Adipocyte (in vitro differentiated cells): ENCODE measurements at regions not wholly inside any gene's neighbourhood (a gene's known extent, or its start where the extent isn't known, plus 50 kb on each side); places are given as distances from the start of the nearest gene placed in this dataset.

Source experiments
- DNase-seq: peaks from one replicate; pipeline ENCODE4 v3.0.0-alpha.2; 2015; ENCODE audit warnings: low read depth
- H3K27me3 ChIP-seq: replicated peaks from 2 replicates; pipeline ENCODE4 v1.7.0; 2013; ENCODE audit warnings: mild to moderate bottlenecking, low read length, moderate library complexity; ENCODE audit not compliant: control insufficient read depth, insufficient read depth
- H3K36me3 ChIP-seq: 2 replicates; pipeline ENCODE4 v1.7.0; 2013; ENCODE audit warnings: low read length, mild to moderate bottlenecking, moderate library complexity; ENCODE audit not compliant: control insufficient read depth, insufficient read depth, severe bottlenecking
- H3K4me1 ChIP-seq: 2 replicates; pipeline ENCODE4 v1.7.0; 2013; ENCODE audit warnings: mild to moderate bottlenecking, low read length, moderate library complexity; ENCODE audit not compliant: control insufficient read depth, insufficient read depth
- H3K4me3 ChIP-seq: 2 replicates; pipeline ENCODE4 v1.7.0; 2013; ENCODE audit warnings: mild to moderate bottlenecking, low read length, moderate library complexity
- H3K9ac ChIP-seq: 2 replicates; pipeline ENCODE4 v1.7.0; 2013; ENCODE audit warnings: mild to moderate bottlenecking, low read length, moderate library complexity
- H3K9me3 ChIP-seq: 2 replicates; pipeline ENCODE4 v1.7.0; 2013; ENCODE audit warnings: mild to moderate bottlenecking, low read length, moderate library complexity; ENCODE audit not compliant: control insufficient read depth

DNA sequence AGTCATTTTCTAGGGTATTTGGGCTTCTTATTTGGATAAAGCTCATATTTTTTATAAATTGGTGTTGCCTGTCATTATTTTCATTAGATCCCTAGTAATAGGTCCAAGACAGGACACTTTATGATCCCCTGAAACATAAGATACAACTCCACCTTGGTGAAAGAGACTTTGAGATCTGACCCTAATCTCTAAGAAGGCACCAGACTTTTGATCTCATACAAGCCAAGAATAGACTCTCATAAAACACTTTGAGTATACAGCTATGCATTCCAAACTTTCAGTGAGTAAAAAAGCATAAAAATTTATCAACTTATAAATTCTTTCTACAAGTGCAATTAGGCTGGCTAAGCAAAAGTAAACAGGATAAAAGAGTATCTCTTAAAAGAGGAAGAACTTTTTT is 451.2 kb downstream of the MN1 start:
- Histone ChIP-seq H3K9me3 (peaks cover 2% of the 10 kb centered on the region), H3K27me3 (peaks cover 21% of the 10 kb centered on the region), H3K36me3 (no peaks in the 10 kb centered on the region), H3K4me1 (peaks cover 10% of the 10 kb centered on the region), H3K9ac (no peak overlapping the region), H3K4me3 (no peak overlapping the region)
- DNase-seq = no peak

DNA sequence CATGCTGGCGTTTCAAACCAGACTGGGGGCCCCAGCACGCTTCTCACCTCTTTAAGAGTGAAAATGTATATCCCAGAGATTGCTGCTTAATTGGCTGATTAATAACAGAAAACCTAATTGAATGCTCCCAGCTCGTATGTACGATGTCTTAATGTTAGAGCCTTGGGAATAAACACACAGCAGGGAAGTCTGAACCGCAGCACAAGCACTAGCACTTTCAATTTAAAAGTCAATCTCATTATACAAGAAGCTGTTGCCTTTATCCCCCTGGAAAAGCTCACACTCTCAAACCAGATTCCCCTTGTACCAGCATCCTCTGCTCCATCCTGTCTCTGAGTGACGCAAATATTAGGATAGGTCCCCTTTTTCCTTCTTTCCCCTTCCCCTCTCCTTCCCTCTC is 449.1 kb downstream of the MN1 start:
- H3K4me3 ChIP-seq = no peak overlapping the region

DNA sequence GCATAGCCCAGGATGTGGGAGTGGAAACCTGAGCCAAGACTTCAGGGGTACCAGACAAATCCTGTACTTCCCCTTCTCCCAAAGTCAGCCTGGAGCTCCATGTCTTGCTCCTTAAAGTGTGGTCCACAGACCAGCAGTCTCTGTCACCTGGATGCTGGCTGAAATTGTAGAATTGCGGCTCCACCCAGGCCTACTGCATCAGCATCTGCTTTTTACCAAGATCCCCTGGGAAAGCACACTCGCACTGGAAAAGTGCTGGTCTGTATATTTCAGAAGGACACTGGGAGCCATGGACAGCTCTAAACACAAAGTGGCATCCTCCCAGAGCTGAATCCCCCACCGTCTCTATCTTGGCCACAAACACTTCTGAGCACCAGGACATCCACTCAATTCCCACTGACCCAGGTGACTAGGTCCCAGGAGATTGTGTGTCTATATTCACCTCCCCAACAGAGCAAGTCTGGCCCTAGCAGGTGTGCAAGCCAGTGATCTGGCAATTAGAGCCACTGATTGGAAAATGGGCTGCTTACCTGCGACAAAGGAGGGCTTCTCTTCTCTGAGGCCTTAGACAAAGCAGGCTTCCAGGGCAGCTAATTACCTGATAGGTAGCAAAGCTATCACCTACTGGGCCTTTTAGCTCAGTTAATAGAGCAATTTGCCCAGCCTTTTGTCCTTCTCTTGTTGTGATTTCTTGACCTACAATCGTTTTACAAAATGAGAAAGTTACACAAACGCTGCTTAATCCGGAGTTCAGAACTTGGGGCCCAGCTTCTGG is 443.3 kb downstream of the MN1 start:
- Histone ChIP-seq H3K4me1 (no peaks in the 10 kb centered on the region), H3K4me3 (no peak overlapping the region), H3K9ac (no peak overlapping the region), H3K9me3 (peaks cover 29% of the 10 kb centered on the region), H3K27me3 (peaks cover 12% of the 10 kb centered on the region), H3K36me3 (no peaks in the 10 kb centered on the region)
- DNase-seq = no peak

More for the DNA sequence above, 449.1 kb downstream of the MN1 start:
- Histone ChIP-seq H3K4me1 (peaks cover 10% of the 10 kb centered on the region), H3K36me3 (no peaks in the 10 kb centered on the region), H3K9me3 (peaks cover 21% of the 10 kb centered on the region), H3K9ac (no peak overlapping the region), H3K27me3 (peaks cover 21% of the 10 kb centered on the region)
- no peak for DNase-seq

DNA sequence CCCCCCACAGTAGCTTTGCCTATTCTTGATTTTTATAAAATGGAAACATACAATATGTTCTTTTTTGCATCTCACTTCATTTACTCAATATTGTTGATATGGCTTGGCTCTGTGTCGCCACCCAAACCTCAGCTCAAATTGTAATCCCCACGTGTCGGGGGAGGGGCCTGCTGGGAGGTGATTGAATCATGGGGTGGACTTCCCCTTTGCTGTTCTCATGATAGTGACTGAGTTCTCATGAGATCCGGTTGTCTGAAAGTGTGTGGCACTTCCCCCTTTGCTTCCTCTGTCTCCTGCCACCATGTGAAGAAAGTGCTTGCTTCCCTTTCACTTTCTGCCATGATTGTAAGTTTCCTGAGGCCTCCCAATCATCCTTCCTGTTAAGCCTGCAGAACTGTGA is 431.3 kb downstream of the MN1 start:
- no peak for DNase-seq
- Histone ChIP-seq H3K27me3 (peaks cover 33% of the 10 kb centered on the region), H3K36me3 (no peaks in the 10 kb centered on the region), H3K4me1 (no peaks in the 10 kb centered on the region), H3K9ac (no peak overlapping the region), H3K4me3 (no peak overlapping the region), H3K9me3 (peaks cover 11% of the 10 kb centered on the region)

DNA sequence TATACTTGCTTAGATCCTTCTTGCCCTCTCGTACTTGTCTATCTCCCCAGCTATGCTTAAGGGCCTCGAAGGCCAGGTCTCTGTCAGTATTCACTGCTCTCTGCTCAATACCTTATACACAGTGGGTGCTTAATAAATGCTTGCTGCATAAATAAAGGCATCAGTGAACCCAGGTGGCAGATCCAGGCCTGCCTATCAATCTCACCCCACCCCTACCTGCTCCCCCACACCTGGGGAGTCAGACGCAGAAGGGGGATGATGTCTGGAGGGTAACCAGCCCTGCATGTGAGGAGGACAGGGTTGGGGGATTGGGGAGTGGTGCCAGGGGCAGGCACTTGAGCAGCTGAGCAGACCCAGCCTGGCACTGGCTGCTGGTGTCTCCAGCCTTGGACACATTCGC is 430.6 kb downstream of the MN1 start:
- Histone ChIP-seq H3K4me1 (no peaks in the 10 kb centered on the region), H3K9ac (no peak overlapping the region), H3K36me3 (no peaks in the 10 kb centered on the region), H3K4me3 (no peak overlapping the region), H3K9me3 (peaks cover 12% of the 10 kb centered on the region), H3K27me3 (peaks cover 29% of the 10 kb centered on the region)
- no peak for DNase-seq

DNA sequence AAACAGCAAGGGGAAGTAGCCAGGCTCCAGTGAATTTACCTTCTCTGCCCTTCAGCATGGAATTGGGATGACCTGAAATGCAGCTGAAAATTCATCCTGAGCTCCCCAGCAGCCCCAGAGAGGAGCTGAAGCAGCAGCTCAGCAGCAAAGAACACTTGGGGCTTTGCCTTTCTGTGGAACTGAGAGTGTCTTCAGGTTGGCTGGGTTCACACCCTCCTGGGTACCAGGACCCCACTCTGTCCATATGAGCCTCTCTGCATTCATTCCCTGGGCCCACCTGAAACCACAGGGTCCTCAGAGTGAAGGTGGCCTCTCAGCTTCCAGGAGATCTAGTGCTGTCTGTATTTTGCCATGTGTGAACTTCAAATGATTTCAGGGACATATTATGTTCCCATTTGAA is 429.2 kb downstream of the MN1 start:
- no peak for DNase-seq
- Histone ChIP-seq H3K4me3 (no peak overlapping the region), H3K9me3 (peaks cover 12% of the 10 kb centered on the region), H3K36me3 (no peaks in the 10 kb centered on the region), H3K27me3 (peaks cover 20% of the 10 kb centered on the region), H3K9ac (no peak overlapping the region), H3K4me1 (no peaks in the 10 kb centered on the region)

DNA sequence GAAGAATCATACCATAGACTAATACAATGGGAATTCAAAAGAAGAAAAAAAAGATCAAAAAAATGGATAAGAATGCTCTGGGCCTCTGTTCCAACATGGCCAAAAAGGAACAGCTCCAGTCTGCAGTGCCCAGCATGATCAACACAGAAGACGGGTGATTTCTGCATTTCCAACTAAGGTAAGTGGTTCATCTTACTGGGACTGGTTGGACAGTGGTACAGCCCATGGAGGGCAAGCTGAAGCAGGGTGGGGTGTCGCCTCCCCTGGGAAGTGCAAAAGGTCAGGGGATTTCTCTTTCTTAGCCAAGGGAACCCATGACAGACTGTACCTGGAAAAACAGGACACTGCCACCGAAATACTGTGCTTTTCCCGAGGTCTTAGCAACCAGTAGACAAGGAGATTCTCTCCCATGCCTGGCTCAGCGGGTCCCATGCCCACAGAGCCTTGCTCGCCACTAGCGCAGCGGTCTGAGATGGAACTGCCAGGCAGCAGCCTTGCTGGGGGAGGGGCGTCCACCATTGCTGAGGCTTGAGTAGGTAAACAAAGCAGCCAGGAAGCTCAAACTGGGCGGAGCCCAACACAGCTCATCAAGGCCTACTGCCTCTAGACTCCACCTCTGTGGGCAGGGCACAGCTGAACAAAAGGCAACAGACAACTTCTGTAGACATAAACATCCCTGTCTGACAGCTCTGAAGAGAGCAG is 428.4 kb downstream of the MN1 start:
- DNase-seq = no peak
- Histone ChIP-seq H3K9me3 (peaks cover 12% of the 10 kb centered on the region), H3K36me3 (no peaks in the 10 kb centered on the region), H3K27me3 (peaks cover 15% of the 10 kb centered on the region), H3K4me1 (no peaks in the 10 kb centered on the region), H3K9ac (no peak overlapping the region), H3K4me3 (no peak overlapping the region)

GRCh38 chr22:27377501-27378295 is 423.9 kb downstream of the MN1 start:
- peak; percentile 29 for DNase-seq
- no peak overlapping the region for H3K4me3 ChIP-seq
- H3K9ac ChIP-seq = no peak overlapping the region

GRCh38 chr22:27378311-27378800 is 423.2 kb downstream of the MN1 start:
- DNase-seq = no peak
- Histone ChIP-seq H3K9me3 (peaks cover 12% of the 10 kb centered on the region), H3K27me3 (peaks cover 44% of the 10 kb centered on the region), H3K4me1 (no peaks in the 10 kb centered on the region), H3K4me3 (no peak overlapping the region), H3K36me3 (no peaks in the 10 kb centered on the region), H3K9ac (no peak overlapping the region)

More at GRCh38 chr22:27377501-27378295, 423.9 kb downstream of the MN1 start:
- peaks cover 38% of the 10 kb centered on the region for H3K27me3 ChIP-seq
- H3K4me1 ChIP-seq = no peaks in the 10 kb centered on the region
- H3K36me3 ChIP-seq = no peaks in the 10 kb centered on the region
- peaks cover 12% of the 10 kb centered on the region for H3K9me3 ChIP-seq

DNA sequence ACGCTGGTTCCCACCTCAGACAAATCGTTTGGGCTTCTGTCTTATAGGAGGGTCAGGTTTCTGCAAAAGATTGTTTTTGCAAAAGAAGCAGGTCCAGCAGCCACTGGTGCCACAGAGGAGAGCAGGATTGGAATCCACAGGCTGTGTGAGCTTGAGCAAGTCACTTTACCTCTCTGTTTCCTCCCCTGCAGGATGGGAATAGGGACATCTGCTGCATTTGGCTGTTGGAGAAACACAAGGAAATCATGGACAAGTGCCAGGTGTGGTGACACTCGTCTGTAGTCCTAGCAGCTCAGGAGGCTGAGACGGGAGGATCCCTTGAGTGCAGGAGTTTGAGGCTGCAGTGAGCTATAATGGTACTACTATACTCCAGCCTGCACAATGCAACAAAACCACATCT is 422.6 kb downstream of the MN1 start:
- Histone ChIP-seq H3K9me3 (peaks cover 12% of the 10 kb centered on the region), H3K27me3 (peaks cover 48% of the 10 kb centered on the region)
- no peak for DNase-seq

GRCh38 chr22:27380855-27381254 is 420.7 kb downstream of the MN1 start:
- Histone ChIP-seq H3K36me3 (no peaks in the 10 kb centered on the region), H3K27me3 (peaks cover 65% of the 10 kb centered on the region), H3K4me1 (no peaks in the 10 kb centered on the region), H3K9ac (no peak overlapping the region), H3K4me3 (no peak overlapping the region), H3K9me3 (no peaks in the 10 kb centered on the region)
- no peak for DNase-seq

More for the DNA sequence above, 422.6 kb downstream of the MN1 start:
- Histone ChIP-seq H3K4me1 (no peaks in the 10 kb centered on the region), H3K36me3 (no peaks in the 10 kb centered on the region), H3K4me3 (no peak overlapping the region), H3K9ac (no peak overlapping the region)
